DOHH2 (cell line): ENCODE measurements at regions not wholly inside any gene's neighbourhood (a gene's known extent, or its start where the extent isn't known, plus 50 kb on each side); places are given as distances from the start of the nearest gene placed in this dataset.

Experiments used
- EZH2phosphoT487 ChIP-seq: fragments of 200-600 bp; sonication (generic); IDR thresholded peaks from 2 replicates; pipeline ENCODE4 v1.6.1; 2017; ENCODE audit warnings: borderline replicate concordance, mild to moderate bottlenecking, antibody characterized with exemption, low read length, moderate library complexity, mixed read lengths
- TF ChIP-seq, protein P1 (sequence below): fragments of 200-600 bp; sonication (generic); IDR thresholded peaks from one replicate; pipeline ENCODE4 v1.5.1; 2014; ENCODE audit warnings: antibody characterized with exemption, mild to moderate bottlenecking, low read depth, low read length; ENCODE audit not compliant: poor library complexity, severe bottlenecking

DNA sequence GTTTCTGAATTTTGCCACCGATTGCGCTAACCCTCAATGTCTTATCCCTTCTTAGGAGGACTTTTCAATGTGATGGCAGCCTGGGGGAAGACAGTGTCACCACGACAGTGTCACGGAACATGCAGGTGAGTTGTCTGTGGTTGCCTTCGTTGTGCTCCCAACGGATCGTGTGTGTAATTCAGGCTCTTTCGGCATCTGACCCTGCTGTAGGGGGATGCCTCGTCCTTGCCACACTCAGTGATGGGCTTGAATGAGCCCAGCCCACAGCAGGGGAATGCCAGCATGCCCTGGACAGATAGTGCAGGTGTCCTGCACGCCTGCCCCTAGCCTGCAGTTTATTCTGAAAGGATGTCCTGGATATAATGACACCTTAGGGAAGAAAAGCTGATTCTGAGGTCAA lies 123.8 kb upstream of the RTL1 start:
- TF ChIP-seq, protein P1, sequence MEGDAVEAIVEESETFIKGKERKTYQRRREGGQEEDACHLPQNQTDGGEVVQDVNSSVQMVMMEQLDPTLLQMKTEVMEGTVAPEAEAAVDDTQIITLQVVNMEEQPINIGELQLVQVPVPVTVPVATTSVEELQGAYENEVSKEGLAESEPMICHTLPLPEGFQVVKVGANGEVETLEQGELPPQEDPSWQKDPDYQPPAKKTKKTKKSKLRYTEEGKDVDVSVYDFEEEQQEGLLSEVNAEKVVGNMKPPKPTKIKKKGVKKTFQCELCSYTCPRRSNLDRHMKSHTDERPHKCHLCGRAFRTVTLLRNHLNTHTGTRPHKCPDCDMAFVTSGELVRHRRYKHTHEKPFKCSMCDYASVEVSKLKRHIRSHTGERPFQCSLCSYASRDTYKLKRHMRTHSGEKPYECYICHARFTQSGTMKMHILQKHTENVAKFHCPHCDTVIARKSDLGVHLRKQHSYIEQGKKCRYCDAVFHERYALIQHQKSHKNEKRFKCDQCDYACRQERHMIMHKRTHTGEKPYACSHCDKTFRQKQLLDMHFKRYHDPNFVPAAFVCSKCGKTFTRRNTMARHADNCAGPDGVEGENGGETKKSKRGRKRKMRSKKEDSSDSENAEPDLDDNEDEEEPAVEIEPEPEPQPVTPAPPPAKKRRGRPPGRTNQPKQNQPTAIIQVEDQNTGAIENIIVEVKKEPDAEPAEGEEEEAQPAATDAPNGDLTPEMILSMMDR = no peak
- no peak for TF ChIP-seq EZH2phosphoT487
